ENCODE measurements at regions not wholly inside any gene's neighbourhood (a gene's known extent, or its start where the extent isn't known, plus 50 kb on each side); places are given as distances from the start of the nearest gene placed in this dataset.

- TF ChIP-seq CTCF (IDR thresholded peaks at IDR 0.05): no peak
- no peak for TF ChIP-seq POLR2AphosphoS5 (IDR thresholded peaks at IDR 0.05)
Observed at GRCh38 chr3:22199095-22199494, 448.1 kb upstream of the ZNF385D start.
